ENCODE measurements at regions not wholly inside any gene's neighbourhood (a gene's known extent, or its start where the extent isn't known, plus 50 kb on each side); places are given as distances from the start of the nearest gene placed in this dataset.

DNA sequence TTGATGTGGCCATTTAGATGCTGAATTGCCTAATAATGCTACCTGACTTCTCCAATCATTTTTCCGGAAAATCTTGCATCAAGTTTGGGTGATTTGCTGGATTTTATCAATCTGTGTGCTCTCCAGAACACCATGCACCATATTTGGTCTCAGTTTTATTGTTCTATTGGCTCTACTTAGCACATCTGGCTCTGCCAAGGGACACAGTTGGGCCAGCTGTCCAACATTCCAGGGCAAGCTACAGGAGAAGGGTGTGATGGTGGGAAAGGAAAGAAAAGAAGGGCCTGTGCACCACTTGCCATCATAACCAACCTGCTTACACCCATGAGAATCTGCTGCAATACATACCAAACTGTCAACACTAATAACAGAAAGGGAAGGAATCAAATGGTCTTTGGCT lies 90.2 kb upstream of the NFIA start:
- no peak for DNase-seq
- H3K4me1 ChIP-seq: peaks cover 0 to 15% (median 9%) of the 10 kb centered on the region in 4 donors
- no peaks in the 10 kb centered on the region for H3K27me3 ChIP-seq
- TF ChIP-seq POLR2A (IDR thresholded peaks at IDR 0.05) (no peak), POLR2AphosphoS5 (IDR thresholded peaks at IDR 0.05) (no peak), EP300 (IDR thresholded peaks at IDR 0.05) (no peak)
- TF ChIP-seq, protein P1, sequence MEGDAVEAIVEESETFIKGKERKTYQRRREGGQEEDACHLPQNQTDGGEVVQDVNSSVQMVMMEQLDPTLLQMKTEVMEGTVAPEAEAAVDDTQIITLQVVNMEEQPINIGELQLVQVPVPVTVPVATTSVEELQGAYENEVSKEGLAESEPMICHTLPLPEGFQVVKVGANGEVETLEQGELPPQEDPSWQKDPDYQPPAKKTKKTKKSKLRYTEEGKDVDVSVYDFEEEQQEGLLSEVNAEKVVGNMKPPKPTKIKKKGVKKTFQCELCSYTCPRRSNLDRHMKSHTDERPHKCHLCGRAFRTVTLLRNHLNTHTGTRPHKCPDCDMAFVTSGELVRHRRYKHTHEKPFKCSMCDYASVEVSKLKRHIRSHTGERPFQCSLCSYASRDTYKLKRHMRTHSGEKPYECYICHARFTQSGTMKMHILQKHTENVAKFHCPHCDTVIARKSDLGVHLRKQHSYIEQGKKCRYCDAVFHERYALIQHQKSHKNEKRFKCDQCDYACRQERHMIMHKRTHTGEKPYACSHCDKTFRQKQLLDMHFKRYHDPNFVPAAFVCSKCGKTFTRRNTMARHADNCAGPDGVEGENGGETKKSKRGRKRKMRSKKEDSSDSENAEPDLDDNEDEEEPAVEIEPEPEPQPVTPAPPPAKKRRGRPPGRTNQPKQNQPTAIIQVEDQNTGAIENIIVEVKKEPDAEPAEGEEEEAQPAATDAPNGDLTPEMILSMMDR (IDR thresholded peaks at IDR 0.05): no peak
- no peaks in the 10 kb centered on the region for H3K36me3 ChIP-seq
- no peaks in the 10 kb centered on the region for H3K9me3 ChIP-seq
- 95 to 97% methylated on average over 1 of the region's 1 CpG for WGBS, 2 donors
- intact Hi-C loops (cut with DNase I): no loop called here
- no peak overlapping the region for H3K4me3 ChIP-seq
- H3K27ac ChIP-seq: no peak overlapping the region

DNA sequence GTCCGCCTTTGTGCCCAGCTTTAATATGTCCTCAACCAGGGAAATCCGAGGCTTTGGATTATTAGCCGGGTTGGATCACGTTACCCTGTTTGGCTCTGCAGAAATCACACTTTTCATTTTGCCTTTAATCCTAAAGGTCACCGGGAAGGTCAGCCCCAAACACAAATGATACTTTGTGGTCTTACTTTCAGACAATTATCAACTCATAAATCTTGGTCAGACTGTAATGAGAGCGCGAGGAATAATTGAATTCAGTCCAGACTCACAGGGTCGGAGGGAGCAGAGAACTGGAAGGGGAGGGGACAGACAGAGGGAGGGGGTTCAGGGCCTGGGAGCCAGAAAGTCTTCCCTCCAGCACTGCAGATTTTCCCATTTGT lies 91.7 kb upstream of the NFIA start:
- intact Hi-C loops (cut with DNase I): no loop called here
- Histone ChIP-seq H3K27ac (peak overlapping the region in 3 of 4 donors; percentile 35 to 60 (median 56)), H3K36me3 (no peaks in the 10 kb centered on the region), H3K27me3 (no peaks in the 10 kb centered on the region), H3K9me3 (no peaks in the 10 kb centered on the region), H3K4me1 (peaks cover 0 to 15% (median 9%) of the 10 kb centered on the region in 4 donors), H3K4me3 (no peak overlapping the region)
- TF ChIP-seq POLR2A (IDR thresholded peaks at IDR 0.05) (no peak), POLR2AphosphoS5 (IDR thresholded peaks at IDR 0.05) (no peak), EP300 (IDR thresholded peaks at IDR 0.05) (no peak)
- TF ChIP-seq, protein P1 (IDR thresholded peaks at IDR 0.05): no peak
- WGBS, 2 donors: 87 to 95% methylated on average over 8 of the region's 8 CpGs
- DNase-seq: no peak

DNA sequence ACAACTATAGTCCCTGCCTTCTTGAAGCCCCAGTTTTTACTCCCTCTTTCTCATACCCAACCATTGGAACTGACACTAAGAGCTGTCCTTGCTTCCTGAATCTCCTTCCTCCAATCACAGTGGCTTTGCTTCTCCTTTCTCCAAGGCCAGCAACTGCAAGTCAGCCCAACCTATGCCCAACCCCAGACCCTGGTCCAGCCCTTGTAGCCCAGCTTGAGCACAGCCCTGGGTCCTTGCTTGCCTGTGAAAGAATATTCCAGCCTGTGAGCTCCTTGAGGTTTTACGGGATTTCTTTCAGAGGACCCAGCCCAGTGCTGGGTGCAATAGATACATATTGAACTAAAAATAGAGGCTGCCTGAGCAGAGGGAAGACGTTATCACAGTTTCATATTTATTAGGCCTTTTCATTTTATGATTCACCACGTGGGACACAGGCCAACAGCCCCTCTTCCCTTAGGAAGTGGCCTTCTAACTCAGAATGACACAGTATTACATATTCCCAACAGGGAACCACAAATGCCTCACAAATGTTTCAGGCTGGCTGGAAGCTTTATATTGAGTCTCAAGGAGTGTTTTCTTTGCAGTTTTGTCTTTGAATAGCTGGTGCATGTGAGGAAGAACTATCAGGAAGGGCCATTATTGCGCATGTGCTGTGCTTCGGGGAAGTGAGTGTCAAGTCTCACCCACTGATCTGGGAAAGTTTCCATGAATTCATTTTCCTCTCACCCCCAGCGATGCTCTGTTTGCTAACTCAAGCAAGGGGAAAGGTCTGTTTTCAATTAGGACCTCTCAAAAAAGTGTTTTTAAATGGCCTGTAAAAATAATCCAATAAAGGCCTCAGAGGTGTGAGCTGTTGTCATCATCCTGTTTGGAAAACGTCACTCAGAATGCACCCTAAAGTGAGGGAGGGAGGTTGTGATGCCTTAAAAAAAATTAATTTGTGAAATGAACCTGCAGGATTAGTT lies 92.3 kb upstream of the NFIA start:
- WGBS, 2 donors: 58 to 62% methylated on average over 7 of the region's 7 CpGs
- TF ChIP-seq POLR2A (IDR thresholded peaks at IDR 0.05) (no peak), POLR2AphosphoS5 (IDR thresholded peaks at IDR 0.05) (peak in 1 of 4 donors; percentile 52)
- Histone ChIP-seq H3K4me3 (no peak overlapping the region), H3K4me1 (peaks cover 0 to 15% (median 11%) of the 10 kb centered on the region in 4 donors), H3K27ac (peak overlapping the region; percentile 3 to 60 (median 46)), H3K36me3 (no peaks in the 10 kb centered on the region), H3K9me3 (no peaks in the 10 kb centered on the region), H3K27me3 (no peaks in the 10 kb centered on the region)
- intact Hi-C loops (cut with DNase I): no loop called here
- peak; percentile 69 for DNase-seq

DNA sequence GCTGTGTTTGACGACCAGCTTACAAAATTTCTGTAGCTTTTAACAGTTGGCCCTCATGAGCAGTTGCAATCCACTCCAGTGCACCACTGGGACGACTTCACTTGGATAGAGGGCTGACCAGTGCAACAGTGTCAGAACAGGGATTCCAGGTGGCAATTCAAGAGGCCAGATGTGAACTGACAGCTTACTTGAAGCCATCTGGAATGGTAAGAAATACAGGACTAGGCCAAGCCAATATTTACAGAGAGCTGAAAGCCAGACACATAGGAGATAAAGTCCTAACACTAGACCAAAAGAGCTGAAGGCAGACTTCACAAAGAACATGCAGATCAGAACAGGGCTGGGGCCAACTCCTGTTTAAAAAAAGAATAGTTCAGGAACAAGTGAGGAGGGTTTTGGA lies 93.5 kb upstream of the NFIA start:
- TF ChIP-seq, protein P1 (IDR thresholded peaks at IDR 0.05): no peak
- TF ChIP-seq POLR2A (IDR thresholded peaks at IDR 0.05): no peak
- H3K36me3 ChIP-seq: no peaks in the 10 kb centered on the region
- H3K27ac ChIP-seq: peak overlapping the region in 2 of 4 donors; percentile 56 to 60
- H3K9me3 ChIP-seq: no peaks in the 10 kb centered on the region
- peaks cover 0 to 15% (median 11%) of the 10 kb centered on the region in 4 donors for H3K4me1 ChIP-seq
- WGBS, 2 donors: 78 to 92% methylated on average over 2 of the region's 2 CpGs
- intact Hi-C loops (cut with DNase I): no loop called here
- no peaks in the 10 kb centered on the region for H3K27me3 ChIP-seq
- DNase-seq: no peak
- no peak overlapping the region for H3K4me3 ChIP-seq

DNA sequence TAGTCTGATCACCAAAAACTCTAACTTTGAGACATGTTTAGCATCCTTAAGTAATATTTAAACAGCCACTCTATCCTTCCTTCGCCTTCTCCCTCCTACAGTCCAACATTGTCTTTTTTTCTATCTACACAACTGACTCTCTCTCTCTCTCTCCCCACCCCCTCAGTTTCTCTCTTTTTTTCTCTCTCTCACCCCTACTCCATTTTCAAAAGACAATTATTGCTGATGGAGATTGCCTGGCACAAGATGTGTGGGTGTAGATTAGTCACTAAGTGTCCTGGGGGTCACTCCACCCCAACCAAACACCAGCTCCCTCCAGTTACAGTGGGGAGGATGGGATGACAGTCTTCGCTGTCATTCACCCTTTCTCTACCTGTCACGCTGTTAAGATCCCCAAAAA lies 94.5 kb upstream of the NFIA start:
- H3K27ac ChIP-seq: no peak overlapping the region
- H3K9me3 ChIP-seq: no peaks in the 10 kb centered on the region
- WGBS, 2 donors: 95 to 96% methylated on average over 3 of the region's 3 CpGs
- no peak for DNase-seq
- intact Hi-C loops (cut with DNase I): no loop called here
- peaks cover 0 to 23% (median 18%) of the 10 kb centered on the region in 4 donors for H3K4me1 ChIP-seq
- TF ChIP-seq POLR2AphosphoS5 (IDR thresholded peaks at IDR 0.05) (no peak), EP300 (IDR thresholded peaks at IDR 0.05) (no peak), POLR2A (IDR thresholded peaks at IDR 0.05) (no peak)
- TF ChIP-seq, protein P1 (IDR thresholded peaks at IDR 0.05): no peak
- H3K4me3 ChIP-seq: no peak overlapping the region
- H3K27me3 ChIP-seq: no peaks in the 10 kb centered on the region
- no peaks in the 10 kb centered on the region for H3K36me3 ChIP-seq
